HG03103 (cell line): ENCODE measurements at regions not wholly inside any gene's neighbourhood (a gene's known extent, or its start where the extent isn't known, plus 50 kb on each side); places are given as distances from the start of the nearest gene placed in this dataset.
"Not testable (repeated sequence)": the region's sequence is repeated elsewhere in the genome, so short reads cannot be mapped to it uniquely, and the experiment has no call there.

Experiments
- ATAC-seq: cut with Tn5 transposase; IDR thresholded peaks from one replicate; pipeline ENCODE4 v1.9.1; 2021; ENCODE audit warnings: low read depth; ENCODE audit not compliant: unreplicated experiment

GRCh38 chr3:59374091-59374817, 324.4 kb upstream of the CFAP20DC start:
- peak; percentile 18 for ATAC-seq

- ATAC-seq: no peak
Measured at GRCh38 chr3:59372346-59372745, 322.5 kb upstream of the CFAP20DC start.

GRCh38 chr3:59368900-59369675, 319.3 kb upstream of the CFAP20DC start:
- no peak for ATAC-seq

GRCh38 chr3:59367150-59367549, 317.3 kb upstream of the CFAP20DC start:
- no peak for ATAC-seq

GRCh38 chr3:59366218-59366617, 316.4 kb upstream of the CFAP20DC start:
- ATAC-seq: no peak

GRCh38 chr3:59364496-59364895, 314.7 kb upstream of the CFAP20DC start:
- no peak for ATAC-seq

GRCh38 chr3:59360312-59360711, 310.5 kb upstream of the CFAP20DC start:
- ATAC-seq: not testable (repeated sequence)

GRCh38 chr3:59341459-59341858, 291.6 kb upstream of the CFAP20DC start:
- ATAC-seq: no peak

GRCh38 chr3:59339818-59340217, 290.0 kb upstream of the CFAP20DC start:
- no peak for ATAC-seq

GRCh38 chr3:59338934-59339333, 289.1 kb upstream of the CFAP20DC start:
- ATAC-seq: no peak

GRCh38 chr3:59335338-59335737, 285.5 kb upstream of the CFAP20DC start:
- no peak for ATAC-seq

- ATAC-seq: no peak
Measured at GRCh38 chr3:59334585-59334984, 284.8 kb upstream of the CFAP20DC start.

- ATAC-seq: no peak
Measured at GRCh38 chr3:59327376-59327808, 277.6 kb upstream of the CFAP20DC start.

- no peak for ATAC-seq
Measured at GRCh38 chr3:59326246-59327024, 276.6 kb upstream of the CFAP20DC start.

GRCh38 chr3:59321881-59322540, 272.2 kb upstream of the CFAP20DC start:
- no peak for ATAC-seq

GRCh38 chr3:59320080-59320479, 270.3 kb upstream of the CFAP20DC start:
- ATAC-seq: no peak

GRCh38 chr3:59319442-59319841, 269.6 kb upstream of the CFAP20DC start:
- no peak for ATAC-seq

- no peak for ATAC-seq
Measured at GRCh38 chr3:59318881-59319280, 269.1 kb upstream of the CFAP20DC start.

- no peak for ATAC-seq
Measured at GRCh38 chr3:59317386-59317785, 267.6 kb upstream of the CFAP20DC start.

- ATAC-seq: no peak
Measured at GRCh38 chr3:59316688-59317275, 267.0 kb upstream of the CFAP20DC start.
